ENCODE measurements at regions not wholly inside any gene's neighbourhood (a gene's known extent, or its start where the extent isn't known, plus 50 kb on each side); places are given as distances from the start of the nearest gene placed in this dataset.
"Not testable (repeated sequence)": the region's sequence is repeated elsewhere in the genome, so short reads cannot be mapped to it uniquely, and the experiment has no call there.

GRCh38 chr19:28387507-28387906 lies 825.4 kb downstream of the UQCRFS1 start:
- no peak for DNase-seq (ENCODE audit: low read depth, low spot score)

GRCh38 chr19:28386470-28386869 lies 826.5 kb downstream of the UQCRFS1 start:
- no peak for DNase-seq (ENCODE audit: low read depth, low spot score)

GRCh38 chr19:28386066-28386465 lies 826.9 kb downstream of the UQCRFS1 start:
- DNase-seq (ENCODE audit: low read depth, low spot score), result no peak

- DNase-seq (ENCODE audit: low read depth, low spot score), result no peak
These were observed 835.9 kb downstream of the UQCRFS1 start for GRCh38 chr19:28377077-28377476.

- DNase-seq (ENCODE audit: low read depth, low spot score), result no peak
These were observed 838.0 kb downstream of the UQCRFS1 start for GRCh38 chr19:28374971-28375370.

- DNase-seq (ENCODE audit: low read depth, low spot score), result no peak
These were observed 840.2 kb downstream of the UQCRFS1 start for GRCh38 chr19:28372576-28373247.

GRCh38 chr19:28367146-28367545 lies 845.8 kb downstream of the UQCRFS1 start:
- DNase-seq (ENCODE audit: low read depth, low spot score), result no peak

GRCh38 chr19:28363254-28363653 lies 849.7 kb downstream of the UQCRFS1 start:
- no peak for DNase-seq (ENCODE audit: low read depth, low spot score)

GRCh38 chr19:28359431-28360414 lies 853.2 kb downstream of the UQCRFS1 start:
- DNase-seq (ENCODE audit: low read depth, low spot score), result no peak

- DNase-seq (ENCODE audit: low read depth, low spot score), result no peak
These were observed 854.3 kb downstream of the UQCRFS1 start for GRCh38 chr19:28358633-28359032.

- DNase-seq (ENCODE audit: low read depth, low spot score), result no peak
These were observed 861.2 kb downstream of the UQCRFS1 start for GRCh38 chr19:28351761-28352160.

GRCh38 chr19:28351321-28351720 lies 861.6 kb downstream of the UQCRFS1 start:
- DNase-seq (ENCODE audit: low read depth, low spot score), result not testable (repeated sequence)

GRCh38 chr19:28350673-28351072 lies 862.3 kb downstream of the UQCRFS1 start:
- DNase-seq (ENCODE audit: low read depth, low spot score), result no peak

- DNase-seq (ENCODE audit: low read depth, low spot score), result no peak
These were observed 862.9 kb downstream of the UQCRFS1 start for GRCh38 chr19:28350037-28350436.

GRCh38 chr19:28349604-28350003 lies 863.3 kb downstream of the UQCRFS1 start:
- DNase-seq (ENCODE audit: low read depth, low spot score), result no peak

GRCh38 chr19:28345811-28346210 lies 867.1 kb downstream of the UQCRFS1 start:
- DNase-seq (ENCODE audit: low read depth, low spot score), result no peak

- no peak for DNase-seq (ENCODE audit: low read depth, low spot score)
These were observed 871.1 kb downstream of the UQCRFS1 start for GRCh38 chr19:28341810-28342350.

- DNase-seq (ENCODE audit: low read depth, low spot score), result no peak
These were observed 878.5 kb downstream of the UQCRFS1 start for GRCh38 chr19:28334419-28334818.

- DNase-seq (ENCODE audit: low read depth, low spot score), result no peak
These were observed 879.0 kb downstream of the UQCRFS1 start for GRCh38 chr19:28333909-28334308.

GRCh38 chr19:28332886-28333285 lies 880.1 kb downstream of the UQCRFS1 start:
- no peak for DNase-seq (ENCODE audit: low read depth, low spot score)

- DNase-seq (ENCODE audit: low read depth, low spot score), result no peak
These were observed 880.6 kb downstream of the UQCRFS1 start for GRCh38 chr19:28332351-28332750.

GRCh38 chr19:28331596-28331995 lies 881.4 kb downstream of the UQCRFS1 start:
- DNase-seq (ENCODE audit: low read depth, low spot score), result no peak

Data from iPS DF 19.7 (cell line).